Body of pancreas (tissue), 4 donors: ENCODE measurements at regions not wholly inside any gene's neighbourhood (a gene's known extent, or its start where the extent isn't known, plus 50 kb on each side); places are given as distances from the start of the nearest gene placed in this dataset.

Experiments
- POLR2A ChIP-seq, 3 donors: fragments of 450-650 bp; IDR thresholded peaks; one replicate each; pipeline ENCODE4 v1.6.1; 2016; ENCODE audit warnings: antibody characterized with exemption in 3 of 3, mild to moderate bottlenecking in 2 of 3
- TF ChIP-seq, protein P1 (sequence below), 7 experiments: fragments of 450-650 bp in 4 of 7; fragments of 200-600 bp in 3 of 7; sonication (generic) in 3 of 7; IDR thresholded peaks; one replicate each; pipeline ENCODE4 v1.5.1; 2016 to 2019; ENCODE audit warnings: antibody characterized with exemption in 7 of 7

DNA sequence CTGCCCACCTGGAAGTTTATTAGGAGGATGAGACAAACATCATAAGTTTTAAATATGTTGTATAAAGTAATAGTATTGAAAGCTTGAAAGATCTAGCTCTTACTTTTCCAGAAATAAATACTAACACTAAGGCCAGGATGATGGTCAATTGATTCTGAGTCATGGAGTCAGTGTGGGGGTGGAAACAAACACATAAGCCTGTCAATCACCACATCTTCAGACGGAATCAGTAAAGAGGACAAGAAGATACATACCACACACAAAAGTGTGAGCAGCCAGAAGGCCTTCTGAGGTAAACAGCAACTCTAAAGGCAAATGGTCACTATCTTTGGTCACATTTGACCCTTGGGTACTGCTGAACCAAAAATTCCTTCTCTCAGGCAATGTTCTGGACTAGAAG lies 365.0 kb upstream of the RASGEF1B start:
- TF ChIP-seq, protein P1, sequence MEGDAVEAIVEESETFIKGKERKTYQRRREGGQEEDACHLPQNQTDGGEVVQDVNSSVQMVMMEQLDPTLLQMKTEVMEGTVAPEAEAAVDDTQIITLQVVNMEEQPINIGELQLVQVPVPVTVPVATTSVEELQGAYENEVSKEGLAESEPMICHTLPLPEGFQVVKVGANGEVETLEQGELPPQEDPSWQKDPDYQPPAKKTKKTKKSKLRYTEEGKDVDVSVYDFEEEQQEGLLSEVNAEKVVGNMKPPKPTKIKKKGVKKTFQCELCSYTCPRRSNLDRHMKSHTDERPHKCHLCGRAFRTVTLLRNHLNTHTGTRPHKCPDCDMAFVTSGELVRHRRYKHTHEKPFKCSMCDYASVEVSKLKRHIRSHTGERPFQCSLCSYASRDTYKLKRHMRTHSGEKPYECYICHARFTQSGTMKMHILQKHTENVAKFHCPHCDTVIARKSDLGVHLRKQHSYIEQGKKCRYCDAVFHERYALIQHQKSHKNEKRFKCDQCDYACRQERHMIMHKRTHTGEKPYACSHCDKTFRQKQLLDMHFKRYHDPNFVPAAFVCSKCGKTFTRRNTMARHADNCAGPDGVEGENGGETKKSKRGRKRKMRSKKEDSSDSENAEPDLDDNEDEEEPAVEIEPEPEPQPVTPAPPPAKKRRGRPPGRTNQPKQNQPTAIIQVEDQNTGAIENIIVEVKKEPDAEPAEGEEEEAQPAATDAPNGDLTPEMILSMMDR (IDR thresholded peaks at IDR 0.05), result no peak
- no peak for TF ChIP-seq POLR2A (IDR thresholded peaks at IDR 0.05)
